Esophagus squamous epithelium (tissue), 5 donors: ENCODE measurements at regions not wholly inside any gene's neighbourhood (a gene's known extent, or its start where the extent isn't known, plus 50 kb on each side); places are given as distances from the start of the nearest gene placed in this dataset.
A peak's percentile ranks its signal among the peaks of the same experiment; 100 is the strongest.

ENCODE experiments used
- DNase-seq: peaks from one replicate; lab custom pipeline; 2025; lab: John Stamatoyannopoulos, UW
- H3K27ac ChIP-seq, 4 donors: fragments of 200-600 bp; sonication (generic); one replicate each; pipeline ENCODE4 v1.5.1; 2016 to 2019; ENCODE audit warnings: mild to moderate bottlenecking in 1 of 4
- H3K27me3 ChIP-seq, 4 donors: fragments of 200-600 bp; sonication (generic); 1 replicate in 3 of 4; 2 replicates in 1 of 4; pipeline versions ENCODE4 v1.5.1 to v1.6.0; 2017 to 2021; ENCODE audit warnings: antibody characterized with exemption in 1 of 4
- H3K36me3 ChIP-seq, 3 donors: fragments of 200-600 bp; sonication (generic); one replicate each; pipeline ENCODE4 v1.5.1; 2016 to 2019
- H3K4me1 ChIP-seq, 3 donors: fragments of 200-600 bp; sonication (generic); one replicate each; pipeline ENCODE4 v1.5.1; 2017 to 2019
- H3K4me3 ChIP-seq, 4 donors: fragments of 200-600 bp; sonication (generic); 1 replicate in 3 of 4; 2 replicates in 1 of 4; pipeline ENCODE4 v1.5.1; 2016 to 2019; ENCODE audit warnings: mild to moderate bottlenecking in 2 of 4, moderate library complexity in 1 of 4
- H3K9me3 ChIP-seq, 3 donors: fragments of 200-600 bp; sonication (generic); one replicate each; pipeline ENCODE4 v1.5.1; 2016 to 2019
- POLR2A ChIP-seq, 4 donors: fragments of 450-650 bp; IDR thresholded peaks; one replicate each; pipeline ENCODE4 v1.6.1; 2017; ENCODE audit warnings: antibody characterized with exemption in 4 of 4, mild to moderate bottlenecking in 4 of 4, moderate library complexity in 3 of 4
- WGBS, 2 donors: methylation state at CpG; one replicate each; pipeline ENCODE4 v1.1.5; 2018; 5-methylcytosine and 5-hydroxymethylcytosine counted together
- intact Hi-C: fragments of 100-400 bp; cut with DNase I; formaldehyde crosslinking; loops from one replicate; pipeline ENCODE4 v1.15.0; 2022
- TF ChIP-seq, protein P1 (sequence below), 6 experiments: fragments of 450-650 bp in 4 of 6; fragments of 200-600 bp in 2 of 6; sonication (generic) in 2 of 6; IDR thresholded peaks; one replicate each; pipeline ENCODE4 v1.5.1; 2016 to 2019; ENCODE audit warnings: antibody characterized with exemption in 6 of 6, mild to moderate bottlenecking in 4 of 6, moderate library complexity in 4 of 6
- donor health status: DM: yes; HTN: yes; CAD: no.

DNA sequence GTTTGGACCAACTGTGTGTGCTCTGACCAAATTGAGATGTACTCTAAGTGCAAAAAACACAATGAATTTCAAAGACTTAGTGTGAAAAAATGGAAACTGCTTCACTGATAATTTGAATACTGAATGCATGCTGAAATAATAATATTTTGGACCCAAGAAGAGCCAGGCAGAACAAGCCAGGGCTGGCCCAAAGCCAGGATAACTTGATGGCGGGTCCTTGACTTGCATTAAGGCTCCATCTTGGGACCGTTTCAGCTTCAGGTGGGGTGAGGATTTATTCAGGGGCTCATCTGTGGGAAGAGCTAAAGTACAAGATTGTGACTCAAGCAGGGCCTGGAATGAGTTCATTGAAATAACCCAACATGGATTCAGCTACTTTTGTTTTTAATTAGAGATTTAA lies 921.9 kb downstream of the QKI start:
- TF ChIP-seq POLR2A (IDR thresholded peaks at IDR 0.05) = no peak
- TF ChIP-seq, protein P1, sequence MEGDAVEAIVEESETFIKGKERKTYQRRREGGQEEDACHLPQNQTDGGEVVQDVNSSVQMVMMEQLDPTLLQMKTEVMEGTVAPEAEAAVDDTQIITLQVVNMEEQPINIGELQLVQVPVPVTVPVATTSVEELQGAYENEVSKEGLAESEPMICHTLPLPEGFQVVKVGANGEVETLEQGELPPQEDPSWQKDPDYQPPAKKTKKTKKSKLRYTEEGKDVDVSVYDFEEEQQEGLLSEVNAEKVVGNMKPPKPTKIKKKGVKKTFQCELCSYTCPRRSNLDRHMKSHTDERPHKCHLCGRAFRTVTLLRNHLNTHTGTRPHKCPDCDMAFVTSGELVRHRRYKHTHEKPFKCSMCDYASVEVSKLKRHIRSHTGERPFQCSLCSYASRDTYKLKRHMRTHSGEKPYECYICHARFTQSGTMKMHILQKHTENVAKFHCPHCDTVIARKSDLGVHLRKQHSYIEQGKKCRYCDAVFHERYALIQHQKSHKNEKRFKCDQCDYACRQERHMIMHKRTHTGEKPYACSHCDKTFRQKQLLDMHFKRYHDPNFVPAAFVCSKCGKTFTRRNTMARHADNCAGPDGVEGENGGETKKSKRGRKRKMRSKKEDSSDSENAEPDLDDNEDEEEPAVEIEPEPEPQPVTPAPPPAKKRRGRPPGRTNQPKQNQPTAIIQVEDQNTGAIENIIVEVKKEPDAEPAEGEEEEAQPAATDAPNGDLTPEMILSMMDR (IDR thresholded peaks at IDR 0.05) = no peak
- intact Hi-C loops = no loop called here
- H3K27me3 ChIP-seq = no peaks in the 10 kb centered on the region
- H3K27ac ChIP-seq = no peak overlapping the region
- no peak overlapping the region for H3K4me3 ChIP-seq
- H3K9me3 ChIP-seq = peaks cover 0 to 9% (median 0%) of the 10 kb centered on the region in 3 donors
- 65 to 73% methylated on average over 2 of the region's 2 CpGs for WGBS, 2 donors
- DNase-seq = no peak
- no peaks in the 10 kb centered on the region for H3K36me3 ChIP-seq
- H3K4me1 ChIP-seq = no peaks in the 10 kb centered on the region

DNA sequence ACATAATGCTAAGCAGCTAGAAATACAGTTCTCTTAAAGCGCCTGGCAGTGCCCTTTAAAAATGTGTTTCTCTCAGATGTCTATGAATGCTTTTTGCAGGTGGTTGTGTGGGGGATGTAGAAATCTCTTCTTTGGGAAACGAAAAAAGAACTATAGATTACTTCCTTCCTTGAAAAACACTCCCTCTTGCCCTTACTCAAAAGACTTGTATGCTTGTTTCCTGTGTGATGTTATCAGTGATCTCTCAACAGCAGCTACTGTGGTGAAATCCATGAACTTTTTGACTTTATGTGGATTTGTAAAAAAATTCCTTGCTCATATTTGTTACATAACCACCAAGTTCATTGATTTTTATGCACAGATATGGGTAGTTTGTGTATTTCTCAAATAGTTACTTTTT lies 916.5 kb downstream of the QKI start:
- H3K4me1 ChIP-seq = no peaks in the 10 kb centered on the region
- no peak overlapping the region for H3K4me3 ChIP-seq
- 40 to 48% methylated on average over 2 of the region's 2 CpGs for whole genome bisulfite sequencing, 2 donors
- no peaks in the 10 kb centered on the region for H3K9me3 ChIP-seq
- no peak for TF ChIP-seq POLR2A (IDR thresholded peaks at IDR 0.05)
- TF ChIP-seq, protein P1 (IDR thresholded peaks at IDR 0.05) = no peak
- DNase-seq = no peak
- H3K27ac ChIP-seq = no peak overlapping the region
- no peaks in the 10 kb centered on the region for H3K27me3 ChIP-seq
- intact Hi-C loops = no loop called here
- no peaks in the 10 kb centered on the region for H3K36me3 ChIP-seq

DNA sequence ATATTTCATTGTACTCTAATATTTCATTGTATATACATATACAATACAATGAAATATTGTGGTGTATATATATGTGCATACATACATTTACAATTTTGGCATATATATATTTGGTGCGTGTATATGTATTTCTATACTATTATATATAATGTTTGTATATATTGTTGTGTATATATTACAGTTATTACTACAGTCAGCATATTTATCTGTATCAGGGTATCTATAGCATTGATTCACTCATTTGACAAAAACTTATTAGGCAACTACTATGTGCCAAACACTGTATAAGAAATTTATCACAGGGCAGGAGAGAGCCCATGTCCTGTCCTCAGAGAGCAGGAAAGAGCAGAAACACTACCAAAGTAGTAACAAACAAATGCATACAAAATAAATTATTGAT lies 910.6 kb downstream of the QKI start:
- no peak for TF ChIP-seq POLR2A (IDR thresholded peaks at IDR 0.05)
- TF ChIP-seq, protein P1 (IDR thresholded peaks at IDR 0.05) = no peak
- intact Hi-C loops = no loop called here
- DNase-seq = no peak
- no peak overlapping the region for H3K4me3 ChIP-seq
- WGBS, 2 donors = 90 to 95% methylated on average over 1 of the region's 1 CpG
- H3K27ac ChIP-seq = no peak overlapping the region
- H3K36me3 ChIP-seq = no peaks in the 10 kb centered on the region
- H3K4me1 ChIP-seq = peaks cover 0 to 5% (median 0%) of the 10 kb centered on the region in 3 donors
- no peaks in the 10 kb centered on the region for H3K27me3 ChIP-seq
- no peaks in the 10 kb centered on the region for H3K9me3 ChIP-seq

DNA sequence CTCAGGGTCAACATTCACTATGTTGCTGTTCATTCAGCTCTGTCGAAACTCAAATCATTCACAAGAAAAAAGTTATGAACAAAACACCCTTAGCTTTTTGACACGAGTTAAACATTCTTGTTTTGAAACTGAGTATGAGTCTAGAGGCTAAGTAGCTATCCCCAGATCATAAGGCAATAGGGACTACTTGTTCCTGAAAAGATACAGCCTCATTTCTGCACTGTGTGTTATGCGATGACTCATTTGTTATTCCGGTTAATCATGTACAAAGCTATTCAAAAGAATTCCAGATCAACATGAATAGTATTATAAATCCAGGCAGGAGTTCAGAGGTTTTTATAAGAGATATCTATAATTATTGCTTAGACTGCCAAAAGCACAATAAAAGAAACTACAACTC lies 908.0 kb downstream of the QKI start:
- DNase-seq = no peak
- H3K4me3 ChIP-seq = no peak overlapping the region
- H3K36me3 ChIP-seq = no peaks in the 10 kb centered on the region
- WGBS, 2 donors = 21 to 57% methylated on average over 4 of the region's 4 CpGs
- intact Hi-C loops = no loop called here
- peaks cover 0 to 5% (median 0%) of the 10 kb centered on the region in 3 donors for H3K4me1 ChIP-seq
- TF ChIP-seq, protein P1 (IDR thresholded peaks at IDR 0.05) = no peak
- TF ChIP-seq POLR2A (IDR thresholded peaks at IDR 0.05) = no peak
- no peaks in the 10 kb centered on the region for H3K9me3 ChIP-seq
- H3K27me3 ChIP-seq = no peaks in the 10 kb centered on the region
- H3K27ac ChIP-seq = peak overlapping the region in 2 of 4 donors; percentile 19 to 71

DNA sequence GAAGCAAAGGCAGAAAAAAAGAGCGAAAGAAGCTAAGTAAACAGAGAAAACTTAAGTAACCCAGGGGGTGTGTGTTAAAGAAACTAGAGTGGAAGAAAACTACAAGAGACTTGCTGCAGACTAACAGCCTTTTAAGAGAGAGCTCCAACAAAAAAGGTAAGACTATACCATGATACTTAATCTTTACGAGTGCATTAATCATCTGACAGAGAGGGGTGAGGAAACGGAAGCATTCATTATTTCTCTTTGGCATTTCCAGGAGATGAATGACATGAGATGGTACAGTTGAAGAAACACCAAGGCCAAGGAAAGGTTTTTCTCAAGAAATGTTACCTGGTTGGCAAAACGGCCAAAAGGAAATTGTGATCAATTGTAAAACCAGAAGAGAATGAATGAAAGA lies 906.8 kb downstream of the QKI start:
- no peaks in the 10 kb centered on the region for H3K27me3 ChIP-seq
- intact Hi-C loops = no loop called here
- H3K36me3 ChIP-seq = no peaks in the 10 kb centered on the region
- no peak overlapping the region for H3K4me3 ChIP-seq
- H3K27ac ChIP-seq = no peak overlapping the region
- no peak for DNase-seq
- WGBS, 2 donors = 77 to 79% methylated on average over 4 of the region's 4 CpGs
- H3K9me3 ChIP-seq = no peaks in the 10 kb centered on the region
- peaks cover 0 to 5% (median 0%) of the 10 kb centered on the region in 3 donors for H3K4me1 ChIP-seq
- TF ChIP-seq POLR2A (IDR thresholded peaks at IDR 0.05) = no peak
- TF ChIP-seq, protein P1 (IDR thresholded peaks at IDR 0.05) = no peak
